ENCODE measurements at regions not wholly inside any gene's neighbourhood (a gene's known extent, or its start where the extent isn't known, plus 50 kb on each side); places are given as distances from the start of the nearest gene placed in this dataset.

DNA sequence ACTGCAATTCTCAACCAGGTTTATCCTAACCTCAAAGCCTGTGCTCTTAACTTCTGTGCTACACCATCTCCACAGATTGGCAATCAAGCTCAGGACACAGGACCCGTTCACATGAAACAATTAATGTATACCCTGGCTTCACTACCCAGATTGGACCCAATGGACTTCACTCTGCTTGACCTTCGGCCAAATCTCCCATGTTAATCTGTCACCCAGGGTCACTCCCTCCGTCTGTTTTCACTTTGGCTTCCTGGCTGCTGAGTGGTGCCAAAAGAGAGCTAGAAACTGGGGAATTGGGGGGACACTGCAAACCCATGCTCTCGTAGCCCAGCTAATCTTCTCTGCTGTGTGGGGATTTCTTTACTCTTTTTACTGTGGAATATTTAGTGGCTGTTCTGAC, 216.1 kb upstream of the ZC3H12C start:
- TF ChIP-seq, protein P1, sequence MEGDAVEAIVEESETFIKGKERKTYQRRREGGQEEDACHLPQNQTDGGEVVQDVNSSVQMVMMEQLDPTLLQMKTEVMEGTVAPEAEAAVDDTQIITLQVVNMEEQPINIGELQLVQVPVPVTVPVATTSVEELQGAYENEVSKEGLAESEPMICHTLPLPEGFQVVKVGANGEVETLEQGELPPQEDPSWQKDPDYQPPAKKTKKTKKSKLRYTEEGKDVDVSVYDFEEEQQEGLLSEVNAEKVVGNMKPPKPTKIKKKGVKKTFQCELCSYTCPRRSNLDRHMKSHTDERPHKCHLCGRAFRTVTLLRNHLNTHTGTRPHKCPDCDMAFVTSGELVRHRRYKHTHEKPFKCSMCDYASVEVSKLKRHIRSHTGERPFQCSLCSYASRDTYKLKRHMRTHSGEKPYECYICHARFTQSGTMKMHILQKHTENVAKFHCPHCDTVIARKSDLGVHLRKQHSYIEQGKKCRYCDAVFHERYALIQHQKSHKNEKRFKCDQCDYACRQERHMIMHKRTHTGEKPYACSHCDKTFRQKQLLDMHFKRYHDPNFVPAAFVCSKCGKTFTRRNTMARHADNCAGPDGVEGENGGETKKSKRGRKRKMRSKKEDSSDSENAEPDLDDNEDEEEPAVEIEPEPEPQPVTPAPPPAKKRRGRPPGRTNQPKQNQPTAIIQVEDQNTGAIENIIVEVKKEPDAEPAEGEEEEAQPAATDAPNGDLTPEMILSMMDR (IDR thresholded peaks at IDR 0.05): no peak
- TF ChIP-seq SIN3A (IDR thresholded peaks at IDR 0.05; ENCODE audit: borderline replicate concordance, low read depth, low read length) (no peak), MXI1 (IDR thresholded peaks at IDR 0.05; ENCODE audit: low read depth, low read length) (no peak)

Data from SK-N-SH (cell line).